Frontal cortex (tissue), 3 donors: ENCODE measurements at regions not wholly inside any gene's neighbourhood (a gene's known extent, or its start where the extent isn't known, plus 50 kb on each side); places are given as distances from the start of the nearest gene placed in this dataset.

Source experiments
- DNase-seq, 2 donors: peaks; one replicate each; pipeline ENCODE4 v3.0.0; 2012; ENCODE audit warnings: low spot score in 2 of 2
- FAIRE-seq: peaks from 2 replicates; lab custom pipeline; 2012; peaks lifted over from hg19 to GRCh38; lab: Jason Lieb, UNC
- donor health status: control.
- donor health status: control.
- donor health status: control.

- no peak for FAIRE-seq
Observed at GRCh38 chr2:217694291-217694690, 308.5 kb downstream of the TNS1 start.

GRCh38 chr2:217693363-217693762 lies 309.4 kb downstream of the TNS1 start:
- DNase-seq (no peak), FAIRE-seq (no peak)

More at GRCh38 chr2:217694291-217694690, 308.5 kb downstream of the TNS1 start:
- no peak for DNase-seq

GRCh38 chr2:217691920-217692666 lies 310.7 kb downstream of the TNS1 start:
- no peak for FAIRE-seq
- DNase-seq = no peak

GRCh38 chr2:217691516-217691915 lies 311.3 kb downstream of the TNS1 start:
- DNase-seq (no peak), FAIRE-seq (no peak)

GRCh38 chr2:217689053-217689452 lies 313.7 kb downstream of the TNS1 start:
- FAIRE-seq = no peak
- DNase-seq = no peak

GRCh38 chr2:217688494-217688893 lies 314.3 kb downstream of the TNS1 start:
- no peak for FAIRE-seq
- no peak for DNase-seq

- FAIRE-seq = no peak
- DNase-seq = no peak
Observed at GRCh38 chr2:217687771-217688170, 315.0 kb downstream of the TNS1 start.

- DNase-seq (no peak), FAIRE-seq (no peak)
Observed at GRCh38 chr2:217685255-217685605, 317.6 kb downstream of the TNS1 start.

GRCh38 chr2:217684431-217685254 lies 318.2 kb downstream of the TNS1 start:
- FAIRE-seq (no peak), DNase-seq (no peak)

- DNase-seq = no peak
- FAIRE-seq = no peak
Observed at GRCh38 chr2:217683106-217683870, 319.5 kb downstream of the TNS1 start.

- no peak for DNase-seq
- FAIRE-seq = no peak
Observed at GRCh38 chr2:217681791-217682190, 321.0 kb downstream of the TNS1 start.

GRCh38 chr2:217680381-217680780 lies 322.4 kb downstream of the TNS1 start:
- FAIRE-seq (no peak), DNase-seq (no peak)

GRCh38 chr2:217673627-217674026 lies 329.2 kb downstream of the TNS1 start:
- no peak for FAIRE-seq
- DNase-seq = no peak

- no peak for DNase-seq
- no peak for FAIRE-seq
Observed at GRCh38 chr2:217672472-217672871, 330.3 kb downstream of the TNS1 start.

GRCh38 chr2:217671871-217672270 lies 330.9 kb downstream of the TNS1 start:
- no peak for FAIRE-seq
- DNase-seq = no peak

GRCh38 chr2:217671075-217671474 lies 331.7 kb downstream of the TNS1 start:
- no peak for DNase-seq
- no peak for FAIRE-seq

- FAIRE-seq (no peak), DNase-seq (no peak)
Observed at GRCh38 chr2:217669831-217670230, 333.0 kb downstream of the TNS1 start.

GRCh38 chr2:217667512-217667911 lies 335.3 kb downstream of the TNS1 start:
- no peak for DNase-seq
- FAIRE-seq = no peak

GRCh38 chr2:217667035-217667434 lies 335.8 kb downstream of the TNS1 start:
- FAIRE-seq (no peak), DNase-seq (no peak)

- FAIRE-seq = no peak
- DNase-seq = no peak
Observed at GRCh38 chr2:217666338-217666737, 336.5 kb downstream of the TNS1 start.

- DNase-seq = no peak
- FAIRE-seq = no peak
Observed at GRCh38 chr2:217664761-217665160, 338.0 kb downstream of the TNS1 start.
